Esophagus squamous epithelium (tissue), 5 donors: ENCODE measurements at regions not wholly inside any gene's neighbourhood (a gene's known extent, or its start where the extent isn't known, plus 50 kb on each side); places are given as distances from the start of the nearest gene placed in this dataset.
"Not testable (repeated sequence)": the region's sequence is repeated elsewhere in the genome, so short reads cannot be mapped to it uniquely, and the experiment has no call there.

Source experiments
- DNase-seq: peaks from one replicate; lab custom pipeline; 2025; lab: John Stamatoyannopoulos, UW
- H3K27ac ChIP-seq, 4 donors: fragments of 200-600 bp; sonication (generic); one replicate each; pipeline ENCODE4 v1.5.1; 2016 to 2019; ENCODE audit warnings: mild to moderate bottlenecking in 1 of 4
- H3K27me3 ChIP-seq, 4 donors: fragments of 200-600 bp; sonication (generic); 1 replicate in 3 of 4; 2 replicates in 1 of 4; pipeline versions ENCODE4 v1.5.1 to v1.6.0; 2017 to 2021; ENCODE audit warnings: antibody characterized with exemption in 1 of 4
- H3K36me3 ChIP-seq, 3 donors: fragments of 200-600 bp; sonication (generic); one replicate each; pipeline ENCODE4 v1.5.1; 2016 to 2019
- H3K4me1 ChIP-seq, 3 donors: fragments of 200-600 bp; sonication (generic); one replicate each; pipeline ENCODE4 v1.5.1; 2017 to 2019
- H3K4me3 ChIP-seq, 4 donors: fragments of 200-600 bp; sonication (generic); 1 replicate in 3 of 4; 2 replicates in 1 of 4; pipeline ENCODE4 v1.5.1; 2016 to 2019; ENCODE audit warnings: mild to moderate bottlenecking in 2 of 4, moderate library complexity in 1 of 4
- H3K9me3 ChIP-seq, 3 donors: fragments of 200-600 bp; sonication (generic); one replicate each; pipeline ENCODE4 v1.5.1; 2016 to 2019
- POLR2A ChIP-seq, 4 donors: fragments of 450-650 bp; IDR thresholded peaks; one replicate each; pipeline ENCODE4 v1.6.1; 2017; ENCODE audit warnings: antibody characterized with exemption in 4 of 4, mild to moderate bottlenecking in 4 of 4, moderate library complexity in 3 of 4
- WGBS, 2 donors: methylation state at CpG; one replicate each; pipeline ENCODE4 v1.1.5; 2018; 5-methylcytosine and 5-hydroxymethylcytosine counted together
- intact Hi-C: fragments of 100-400 bp; cut with DNase I; formaldehyde crosslinking; loops from one replicate; pipeline ENCODE4 v1.15.0; 2022
- TF ChIP-seq, protein P1 (sequence below), 6 experiments: fragments of 450-650 bp in 4 of 6; fragments of 200-600 bp in 2 of 6; sonication (generic) in 2 of 6; IDR thresholded peaks; one replicate each; pipeline ENCODE4 v1.5.1; 2016 to 2019; ENCODE audit warnings: antibody characterized with exemption in 6 of 6, mild to moderate bottlenecking in 4 of 6, moderate library complexity in 4 of 6
- donor health status: DM: yes; HTN: yes; CAD: no.

- H3K4me3 ChIP-seq = no peak overlapping the region
- TF ChIP-seq, protein P1, sequence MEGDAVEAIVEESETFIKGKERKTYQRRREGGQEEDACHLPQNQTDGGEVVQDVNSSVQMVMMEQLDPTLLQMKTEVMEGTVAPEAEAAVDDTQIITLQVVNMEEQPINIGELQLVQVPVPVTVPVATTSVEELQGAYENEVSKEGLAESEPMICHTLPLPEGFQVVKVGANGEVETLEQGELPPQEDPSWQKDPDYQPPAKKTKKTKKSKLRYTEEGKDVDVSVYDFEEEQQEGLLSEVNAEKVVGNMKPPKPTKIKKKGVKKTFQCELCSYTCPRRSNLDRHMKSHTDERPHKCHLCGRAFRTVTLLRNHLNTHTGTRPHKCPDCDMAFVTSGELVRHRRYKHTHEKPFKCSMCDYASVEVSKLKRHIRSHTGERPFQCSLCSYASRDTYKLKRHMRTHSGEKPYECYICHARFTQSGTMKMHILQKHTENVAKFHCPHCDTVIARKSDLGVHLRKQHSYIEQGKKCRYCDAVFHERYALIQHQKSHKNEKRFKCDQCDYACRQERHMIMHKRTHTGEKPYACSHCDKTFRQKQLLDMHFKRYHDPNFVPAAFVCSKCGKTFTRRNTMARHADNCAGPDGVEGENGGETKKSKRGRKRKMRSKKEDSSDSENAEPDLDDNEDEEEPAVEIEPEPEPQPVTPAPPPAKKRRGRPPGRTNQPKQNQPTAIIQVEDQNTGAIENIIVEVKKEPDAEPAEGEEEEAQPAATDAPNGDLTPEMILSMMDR (IDR thresholded peaks at IDR 0.05) = no peak
- TF ChIP-seq POLR2A (IDR thresholded peaks at IDR 0.05) = no peak
- intact Hi-C loops = no loop called here
- H3K36me3 ChIP-seq = no peaks in the 10 kb centered on the region
- no peaks in the 10 kb centered on the region for H3K27me3 ChIP-seq
- no peak for DNase-seq
- H3K27ac ChIP-seq = no peak overlapping the region
- 23 to 26% methylated on average over 1 of the region's 1 CpG for WGBS, 2 donors
- H3K4me1 ChIP-seq = no peaks in the 10 kb centered on the region
- no peaks in the 10 kb centered on the region for H3K9me3 ChIP-seq
Measured at GRCh38 chr5:166287866-166288265, 2003.6 kb upstream of the WWC1 start.

GRCh38 chr5:166291800-166292199, 1999.6 kb upstream of the WWC1 start:
- H3K4me1 ChIP-seq, intact Hi-C loops: not testable (repeated sequence)
- WGBS, 2 donors = 53 to 76% methylated on average over 2 of the region's 2 CpGs

DNA sequence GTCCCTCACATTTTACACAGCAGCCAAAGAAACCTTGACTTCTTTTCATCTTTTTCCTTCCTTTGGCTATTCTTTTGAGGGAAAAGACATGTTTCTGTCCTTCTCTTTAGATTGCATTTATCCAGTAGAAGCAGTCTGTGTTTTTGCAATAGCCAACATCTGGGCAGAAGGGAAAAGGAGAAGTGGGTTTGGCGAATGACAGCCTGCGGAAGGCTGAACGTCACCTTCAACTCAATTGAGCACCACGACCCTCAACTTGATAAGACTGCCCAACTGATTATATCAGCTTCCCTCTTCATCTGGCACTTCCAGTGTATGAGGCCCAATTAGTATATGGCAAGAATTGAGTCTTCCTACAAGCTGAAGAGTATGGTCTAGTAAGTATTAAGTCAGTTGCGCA, 1997.6 kb upstream of the WWC1 start:
- Histone ChIP-seq H3K36me3 (no peaks in the 10 kb centered on the region), H3K27ac (no peak overlapping the region), H3K9me3 (no peaks in the 10 kb centered on the region), H3K27me3 (no peaks in the 10 kb centered on the region), H3K4me3 (no peak overlapping the region), H3K4me1 (no peaks in the 10 kb centered on the region)
- WGBS, 2 donors = 53 to 58% methylated on average over 5 of the region's 5 CpGs
- DNase-seq = no peak
- TF ChIP-seq, protein P1 (IDR thresholded peaks at IDR 0.05) = no peak
- no peak for TF ChIP-seq POLR2A (IDR thresholded peaks at IDR 0.05)
- intact Hi-C loops = no loop called here

More at GRCh38 chr5:166291800-166292199, 1999.6 kb upstream of the WWC1 start:
- H3K27ac ChIP-seq, DNase-seq, H3K36me3 ChIP-seq, H3K27me3 ChIP-seq, H3K4me3 ChIP-seq, H3K9me3 ChIP-seq: not testable (repeated sequence)

DNA sequence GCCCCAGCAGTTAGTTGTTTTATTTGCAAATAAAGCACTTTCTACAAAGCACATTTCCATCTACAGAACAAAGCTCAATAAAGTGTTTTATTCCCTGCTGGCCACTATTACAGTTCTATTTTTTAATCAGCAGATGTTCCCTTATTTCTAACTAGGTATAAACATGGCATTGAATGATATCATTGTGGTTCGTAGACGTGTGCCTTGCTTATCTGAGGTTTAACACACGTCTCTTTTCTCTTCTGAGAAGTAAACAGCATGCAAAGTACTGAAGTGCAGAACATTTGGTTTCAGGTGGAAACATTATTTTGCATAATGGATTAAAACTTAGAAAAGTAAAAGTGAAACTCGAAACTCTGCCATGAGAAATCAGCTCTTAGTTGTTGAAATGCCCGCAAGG, 1989.3 kb upstream of the WWC1 start:
- TF ChIP-seq, protein P1 (IDR thresholded peaks at IDR 0.05) = no peak
- TF ChIP-seq POLR2A (IDR thresholded peaks at IDR 0.05) = no peak
- Histone ChIP-seq H3K27me3 (no peaks in the 10 kb centered on the region), H3K36me3 (no peaks in the 10 kb centered on the region), H3K4me3 (no peak overlapping the region), H3K27ac (no peak overlapping the region), H3K9me3 (no peaks in the 10 kb centered on the region), H3K4me1 (no peaks in the 10 kb centered on the region)
- 72 to 75% methylated on average over 5 of the region's 5 CpGs for whole genome bisulfite sequencing, 2 donors
- intact Hi-C loops = no loop called here
- DNase-seq = no peak

GRCh38 chr5:166317425-166317824, 1974.0 kb upstream of the WWC1 start:
- Histone ChIP-seq H3K4me3 (no peak overlapping the region), H3K27me3 (no peaks in the 10 kb centered on the region), H3K4me1 (no peaks in the 10 kb centered on the region), H3K9me3 (no peaks in the 10 kb centered on the region), H3K27ac (no peak overlapping the region), H3K36me3 (no peaks in the 10 kb centered on the region)
- DNase-seq = no peak
- 62 to 79% methylated on average over 7 of the region's 7 CpGs for WGBS, 2 donors
- intact Hi-C loops = no loop called here
- no peak for TF ChIP-seq POLR2A (IDR thresholded peaks at IDR 0.05)
- TF ChIP-seq, protein P1 (IDR thresholded peaks at IDR 0.05) = no peak

GRCh38 chr5:166320920-166321480, 1970.4 kb upstream of the WWC1 start:
- no peak for TF ChIP-seq POLR2A (IDR thresholded peaks at IDR 0.05)
- TF ChIP-seq, protein P1 (IDR thresholded peaks at IDR 0.05) = no peak
- H3K4me3 ChIP-seq = no peak overlapping the region
- intact Hi-C loops = no loop called here
- no peaks in the 10 kb centered on the region for H3K36me3 ChIP-seq
- no peaks in the 10 kb centered on the region for H3K9me3 ChIP-seq
- H3K27me3 ChIP-seq = no peaks in the 10 kb centered on the region
- no peak overlapping the region for H3K27ac ChIP-seq
- 63 to 74% methylated on average over 6 of the region's 6 CpGs for WGBS, 2 donors
- H3K4me1 ChIP-seq = no peaks in the 10 kb centered on the region
- no peak for DNase-seq
